ENCODE measurements at regions not wholly inside any gene's neighbourhood (a gene's known extent, or its start where the extent isn't known, plus 50 kb on each side); places are given as distances from the start of the nearest gene placed in this dataset.

DNA sequence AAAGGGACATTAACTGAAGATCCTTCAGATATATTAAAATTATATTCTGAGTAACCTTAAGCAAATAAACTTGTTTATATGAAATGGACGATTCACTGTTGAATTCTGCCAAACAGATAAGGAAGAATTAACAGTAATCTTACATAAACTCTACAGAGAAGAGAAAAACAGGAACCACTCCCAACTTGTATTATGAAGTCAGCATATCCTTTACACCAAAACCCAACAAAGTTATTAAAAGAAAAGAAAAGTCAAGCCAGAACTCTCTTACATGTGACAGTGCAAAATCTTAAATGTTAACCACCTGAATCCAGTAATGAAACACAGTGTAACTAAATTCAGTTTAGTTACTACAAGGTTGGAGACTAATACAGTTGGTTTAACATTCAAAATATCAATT, 185.8 kb downstream of the DEPDC1B start:
- TF ChIP-seq POLR2AphosphoS5 (IDR thresholded peaks at IDR 0.05; ENCODE audit: low read depth, low read length) (no peak), TAF1 (IDR thresholded peaks at IDR 0.05; ENCODE audit: borderline replicate concordance, insufficient read depth, low read length) (no peak), SIN3A (IDR thresholded peaks at IDR 0.05; ENCODE audit: borderline replicate concordance, insufficient read depth, low read length) (no peak), REST (IDR thresholded peaks at IDR 0.05; ENCODE audit: insufficient read depth in 1 of 2, low read depth in 2 of 2, low read length in 2 of 2) (no peak)
